ENCODE measurements at regions not wholly inside any gene's neighbourhood (a gene's known extent, or its start where the extent isn't known, plus 50 kb on each side); places are given as distances from the start of the nearest gene placed in this dataset.

DNA sequence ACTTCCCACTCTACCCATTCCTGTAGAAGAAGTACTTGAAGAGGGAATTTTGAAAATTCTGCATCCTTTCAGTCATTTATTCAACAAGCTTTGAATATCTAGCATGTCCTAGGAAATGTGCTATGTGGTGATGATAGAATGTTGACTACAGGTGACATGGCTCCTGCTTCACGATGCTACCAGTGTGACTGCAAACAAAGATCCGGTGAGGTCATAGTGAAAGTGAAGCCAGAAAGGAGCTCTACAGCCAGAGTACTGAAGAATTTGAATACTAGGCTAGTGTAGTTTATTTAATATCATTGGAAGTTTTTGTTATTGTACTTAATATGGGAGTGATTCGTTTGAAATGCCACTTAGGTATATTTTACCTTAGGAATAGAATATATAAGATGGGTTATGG lies 348.1 kb downstream of the TFEC start:
- H3K27ac ChIP-seq, result no peak overlapping the region
- TF ChIP-seq, protein P1, sequence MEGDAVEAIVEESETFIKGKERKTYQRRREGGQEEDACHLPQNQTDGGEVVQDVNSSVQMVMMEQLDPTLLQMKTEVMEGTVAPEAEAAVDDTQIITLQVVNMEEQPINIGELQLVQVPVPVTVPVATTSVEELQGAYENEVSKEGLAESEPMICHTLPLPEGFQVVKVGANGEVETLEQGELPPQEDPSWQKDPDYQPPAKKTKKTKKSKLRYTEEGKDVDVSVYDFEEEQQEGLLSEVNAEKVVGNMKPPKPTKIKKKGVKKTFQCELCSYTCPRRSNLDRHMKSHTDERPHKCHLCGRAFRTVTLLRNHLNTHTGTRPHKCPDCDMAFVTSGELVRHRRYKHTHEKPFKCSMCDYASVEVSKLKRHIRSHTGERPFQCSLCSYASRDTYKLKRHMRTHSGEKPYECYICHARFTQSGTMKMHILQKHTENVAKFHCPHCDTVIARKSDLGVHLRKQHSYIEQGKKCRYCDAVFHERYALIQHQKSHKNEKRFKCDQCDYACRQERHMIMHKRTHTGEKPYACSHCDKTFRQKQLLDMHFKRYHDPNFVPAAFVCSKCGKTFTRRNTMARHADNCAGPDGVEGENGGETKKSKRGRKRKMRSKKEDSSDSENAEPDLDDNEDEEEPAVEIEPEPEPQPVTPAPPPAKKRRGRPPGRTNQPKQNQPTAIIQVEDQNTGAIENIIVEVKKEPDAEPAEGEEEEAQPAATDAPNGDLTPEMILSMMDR (conservative IDR thresholded peaks at IDR 0.05), result no peak

DNA sequence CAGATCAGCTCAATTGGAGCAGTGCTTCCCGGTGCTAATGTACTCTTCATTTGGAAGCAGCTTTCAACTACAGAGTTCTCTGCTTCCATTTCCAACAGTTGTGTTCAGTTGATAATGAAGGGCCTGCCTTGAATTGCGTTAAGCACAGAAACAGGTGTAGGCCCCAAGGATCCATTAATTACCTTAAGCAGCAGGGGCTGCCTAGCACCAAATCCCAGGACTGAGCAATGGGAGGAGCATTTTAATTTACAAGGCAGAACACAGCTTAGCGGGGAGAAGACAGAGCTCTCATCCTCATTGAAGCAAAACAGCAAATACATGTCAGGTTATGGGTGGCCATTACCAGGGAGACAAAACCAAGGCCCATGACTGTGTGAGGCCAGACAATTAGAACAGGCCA lies 349.6 kb downstream of the TFEC start:
- TF ChIP-seq, protein P1 (conservative IDR thresholded peaks at IDR 0.05), result no peak
- H3K27ac ChIP-seq, result no peak overlapping the region

DNA sequence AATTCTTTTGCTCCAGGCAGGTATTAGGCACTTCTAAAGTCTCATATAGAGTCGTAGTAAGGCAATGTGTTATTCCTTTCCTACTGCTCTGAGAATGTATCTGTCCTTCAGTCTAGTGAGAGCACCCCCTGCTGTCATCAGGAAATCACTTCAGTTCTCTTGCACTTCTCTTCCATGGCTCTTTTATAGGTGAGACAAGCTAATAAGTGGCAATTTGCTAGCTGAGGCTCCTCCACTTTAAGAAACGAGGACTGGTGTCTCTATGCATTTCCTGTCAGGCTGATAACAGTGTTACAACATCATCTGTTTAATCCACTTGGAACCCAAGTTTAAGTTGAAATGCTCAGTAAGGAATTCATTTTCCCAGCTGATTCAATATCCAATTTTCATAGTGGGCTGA lies 350.6 kb downstream of the TFEC start:
- no peak overlapping the region for H3K27ac ChIP-seq
- TF ChIP-seq, protein P1 (conservative IDR thresholded peaks at IDR 0.05), result peak; percentile 58

DNA sequence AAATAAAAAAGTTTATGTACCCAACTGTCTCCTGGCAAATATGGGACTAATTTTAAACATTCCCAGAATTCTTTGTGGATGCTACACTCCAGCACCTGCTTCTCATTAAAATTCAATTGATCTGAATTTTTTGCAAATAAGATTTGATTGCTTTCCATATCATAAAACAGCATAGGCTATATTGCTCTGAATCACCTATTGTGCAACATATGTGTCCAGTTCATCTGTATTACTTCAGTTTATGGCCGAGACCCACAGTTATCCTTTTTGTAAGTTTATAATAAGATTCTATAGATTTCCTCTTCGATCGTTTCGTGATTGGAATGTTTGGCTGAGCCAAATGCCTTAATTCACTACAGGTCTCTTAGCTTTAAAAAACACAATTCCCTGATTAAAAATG lies 351.1 kb downstream of the TFEC start:
- H3K27ac ChIP-seq, result no peak overlapping the region
- TF ChIP-seq, protein P1 (conservative IDR thresholded peaks at IDR 0.05), result no peak

DNA sequence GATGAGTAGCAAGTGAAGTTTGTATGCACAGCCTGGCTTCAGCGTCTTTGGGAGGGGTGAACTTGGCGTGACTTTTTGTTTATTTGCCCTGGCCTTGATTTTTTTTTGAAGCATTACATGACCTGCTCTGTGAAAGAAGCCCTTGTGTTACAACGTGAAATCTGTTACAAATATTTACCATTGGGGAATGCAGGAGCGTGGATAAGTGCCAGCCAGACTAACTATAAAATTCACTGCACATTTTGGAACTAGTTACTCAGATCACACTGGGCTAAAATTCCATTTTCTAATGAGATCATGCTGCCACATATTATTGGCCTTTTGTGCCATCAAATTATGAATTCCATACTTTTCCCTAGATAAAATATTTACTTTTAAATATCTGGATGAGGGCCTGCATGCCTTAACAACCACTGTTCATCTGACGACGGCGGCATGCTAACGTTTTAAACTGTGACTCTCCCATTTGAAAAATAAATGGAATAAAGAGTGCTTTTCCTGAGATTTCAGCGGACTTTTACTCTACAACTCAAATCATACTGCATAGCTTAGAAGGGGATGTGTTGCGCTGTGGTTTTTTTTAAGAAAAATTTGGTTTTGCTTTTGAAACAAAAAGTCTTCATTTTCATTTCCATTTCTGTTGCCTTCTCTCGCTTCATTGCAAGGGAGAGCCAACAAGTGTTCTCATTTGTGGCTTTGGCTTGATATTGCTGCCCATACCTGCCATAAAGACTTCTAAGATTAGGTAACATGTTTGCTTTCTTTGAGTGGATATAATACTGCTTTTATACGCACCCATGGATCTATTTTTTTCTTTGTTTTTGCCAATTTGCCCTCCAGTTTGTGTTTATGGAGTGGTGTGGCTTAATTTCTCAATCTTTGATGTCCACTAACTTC lies 352.2 kb downstream of the TFEC start:
- H3K27ac ChIP-seq, result peak overlapping the region; percentile 13; the same call in 1 of the 2 replicates

DNA sequence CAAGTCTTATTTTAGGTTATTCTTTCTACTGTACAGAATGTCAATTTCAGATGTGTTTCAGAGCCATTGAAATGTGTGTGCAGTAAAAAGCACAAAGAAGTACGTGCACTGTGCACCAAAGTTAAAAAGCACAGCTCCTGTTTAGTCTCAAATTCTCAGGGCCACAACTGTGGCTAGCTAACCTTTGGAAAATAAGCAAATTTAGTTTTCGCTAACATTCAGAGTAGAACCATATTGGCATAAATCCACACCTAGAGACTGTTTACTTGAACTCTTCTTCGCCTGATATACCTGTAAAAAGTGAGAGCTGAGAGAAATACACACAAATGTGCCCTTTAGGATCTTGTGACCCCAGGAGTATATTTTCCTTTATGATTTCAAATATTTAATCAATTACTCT lies 353.9 kb downstream of the TFEC start:
- TF ChIP-seq, protein P1 (conservative IDR thresholded peaks at IDR 0.05), result no peak

More for the DNA sequence above, 352.2 kb downstream of the TFEC start:
- TF ChIP-seq, protein P1 (conservative IDR thresholded peaks at IDR 0.05), result no peak

DNA sequence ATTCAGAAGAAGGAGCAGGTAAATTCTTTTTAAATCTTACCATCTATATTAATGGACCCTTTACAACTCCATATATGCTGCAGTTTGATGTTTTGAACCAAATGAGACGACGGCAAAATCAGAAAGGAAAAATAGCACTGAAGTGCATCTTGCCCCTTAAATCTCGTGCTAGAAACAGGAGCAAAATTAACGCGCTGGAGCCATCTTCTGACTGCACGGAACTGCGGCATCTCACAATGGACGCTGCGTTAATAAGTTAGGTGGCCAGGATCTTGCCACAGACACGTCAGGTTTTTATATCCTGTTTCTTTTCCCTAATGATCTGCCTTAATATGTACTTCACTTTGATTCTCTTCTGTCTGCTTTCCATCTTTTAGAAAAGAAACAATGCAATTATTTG lies 354.5 kb downstream of the TFEC start:
- TF ChIP-seq, protein P1 (conservative IDR thresholded peaks at IDR 0.05), result peak; percentile 80
- no peak overlapping the region for H3K27ac ChIP-seq

More for the DNA sequence above, 353.9 kb downstream of the TFEC start:
- no peak overlapping the region for H3K27ac ChIP-seq

All from VCaP (cell line).